ENCODE measurements at regions not wholly inside any gene's neighbourhood (a gene's known extent, or its start where the extent isn't known, plus 50 kb on each side); places are given as distances from the start of the nearest gene placed in this dataset.

DNA sequence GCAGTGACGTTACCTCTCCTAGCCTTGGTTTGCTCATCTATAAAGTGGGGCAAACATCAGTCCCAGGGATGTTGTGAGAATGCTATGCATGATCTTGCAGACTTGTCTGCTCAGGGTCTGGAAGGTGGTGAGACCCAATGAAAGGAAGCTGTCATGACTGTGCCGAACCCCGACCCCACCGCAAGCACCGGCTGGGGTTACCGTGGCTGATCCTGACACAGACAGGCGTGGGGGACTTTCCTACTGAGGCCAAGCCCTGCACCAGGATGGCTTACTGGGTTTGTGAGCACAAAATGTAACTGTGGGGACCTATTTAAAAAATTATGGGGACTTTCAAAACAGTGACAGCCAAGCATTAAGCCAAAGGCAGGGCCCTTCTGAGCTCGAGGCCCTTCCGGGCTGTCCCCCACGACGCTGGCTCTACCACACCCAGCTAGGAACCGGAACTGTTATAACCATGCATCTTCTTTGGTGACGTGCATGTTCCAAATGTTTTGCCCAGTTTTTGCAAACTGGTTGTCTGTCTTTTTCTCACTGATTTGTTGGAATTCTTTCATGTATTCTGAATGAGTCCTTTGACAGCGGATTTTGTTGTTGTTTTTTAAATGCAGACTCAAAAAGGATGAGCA is 76.6 kb upstream of the PMEPA1 start:
- TF ChIP-seq, protein P1, sequence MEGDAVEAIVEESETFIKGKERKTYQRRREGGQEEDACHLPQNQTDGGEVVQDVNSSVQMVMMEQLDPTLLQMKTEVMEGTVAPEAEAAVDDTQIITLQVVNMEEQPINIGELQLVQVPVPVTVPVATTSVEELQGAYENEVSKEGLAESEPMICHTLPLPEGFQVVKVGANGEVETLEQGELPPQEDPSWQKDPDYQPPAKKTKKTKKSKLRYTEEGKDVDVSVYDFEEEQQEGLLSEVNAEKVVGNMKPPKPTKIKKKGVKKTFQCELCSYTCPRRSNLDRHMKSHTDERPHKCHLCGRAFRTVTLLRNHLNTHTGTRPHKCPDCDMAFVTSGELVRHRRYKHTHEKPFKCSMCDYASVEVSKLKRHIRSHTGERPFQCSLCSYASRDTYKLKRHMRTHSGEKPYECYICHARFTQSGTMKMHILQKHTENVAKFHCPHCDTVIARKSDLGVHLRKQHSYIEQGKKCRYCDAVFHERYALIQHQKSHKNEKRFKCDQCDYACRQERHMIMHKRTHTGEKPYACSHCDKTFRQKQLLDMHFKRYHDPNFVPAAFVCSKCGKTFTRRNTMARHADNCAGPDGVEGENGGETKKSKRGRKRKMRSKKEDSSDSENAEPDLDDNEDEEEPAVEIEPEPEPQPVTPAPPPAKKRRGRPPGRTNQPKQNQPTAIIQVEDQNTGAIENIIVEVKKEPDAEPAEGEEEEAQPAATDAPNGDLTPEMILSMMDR (conservative IDR thresholded peaks at IDR 0.05; ENCODE audit: low read length): no peak
- TF ChIP-seq EZH2phosphoT487 (IDR thresholded peaks at IDR 0.05; ENCODE audit: borderline replicate concordance): no peak
